ENCODE measurements at regions not wholly inside any gene's neighbourhood (a gene's known extent, or its start where the extent isn't known, plus 50 kb on each side); places are given as distances from the start of the nearest gene placed in this dataset.

DNA sequence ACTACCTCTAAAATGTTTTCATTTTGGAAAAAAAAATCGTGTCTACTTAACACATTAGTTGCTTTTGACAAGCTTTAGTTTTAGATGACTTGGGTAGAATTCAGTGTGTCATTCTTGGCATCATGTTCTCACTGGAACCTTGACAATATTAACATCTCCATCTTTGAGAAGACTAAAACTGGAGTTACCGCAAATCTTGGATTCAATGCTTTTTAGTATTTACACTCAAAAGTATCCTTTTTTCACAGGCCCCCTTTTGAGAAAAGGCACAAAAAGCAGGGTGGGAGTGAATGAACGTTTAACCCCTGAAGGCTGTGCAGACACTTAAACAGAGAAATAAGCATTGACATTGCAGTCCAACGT is 549.1 kb downstream of the CSNK1G3 start:
- DNase-seq = no peak

DNA sequence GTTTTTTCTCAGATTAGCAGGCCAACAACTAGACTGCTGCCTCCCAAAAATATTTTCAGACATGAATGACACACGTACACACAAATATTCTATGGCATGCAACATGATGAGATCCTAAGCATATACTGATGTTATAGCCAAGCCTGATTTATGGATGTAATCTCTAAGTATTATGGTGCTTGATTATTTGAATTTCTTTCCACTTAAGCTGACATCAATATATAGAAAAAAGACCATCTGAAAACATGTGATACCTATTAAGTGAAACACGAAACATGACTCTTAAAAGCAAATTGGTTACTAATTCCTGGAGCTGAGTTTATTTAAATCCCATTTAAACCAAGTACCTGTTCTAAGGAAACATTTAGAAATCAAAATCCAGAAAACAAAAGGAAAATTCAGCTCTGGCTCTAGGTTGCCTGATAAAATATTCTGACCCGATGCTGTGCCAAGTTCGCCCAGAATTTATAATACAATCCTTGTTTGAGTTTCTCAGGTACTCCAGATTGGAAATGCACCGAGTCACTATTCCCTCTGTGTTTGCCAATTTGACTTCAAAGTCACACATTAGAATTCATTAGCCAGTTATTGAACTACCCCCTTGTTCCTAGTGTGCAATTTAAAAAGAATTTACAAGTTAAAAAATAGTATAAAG is 548.6 kb downstream of the CSNK1G3 start:
- intact Hi-C loops (cut with DNase I) = no loop called here
- no peak for DNase-seq

More for the DNA sequence above, 549.1 kb downstream of the CSNK1G3 start:
- intact Hi-C loops (cut with DNase I) = no loop called here

- no peak for DNase-seq
- intact Hi-C loops (cut with DNase I) = no loop called here
Observed at GRCh38 chr5:124060011-124060410, 548.0 kb downstream of the CSNK1G3 start.

GRCh38 chr5:124059200-124059599 is 547.2 kb downstream of the CSNK1G3 start:
- intact Hi-C loops (cut with DNase I) = no loop called here
- no peak for DNase-seq

DNA sequence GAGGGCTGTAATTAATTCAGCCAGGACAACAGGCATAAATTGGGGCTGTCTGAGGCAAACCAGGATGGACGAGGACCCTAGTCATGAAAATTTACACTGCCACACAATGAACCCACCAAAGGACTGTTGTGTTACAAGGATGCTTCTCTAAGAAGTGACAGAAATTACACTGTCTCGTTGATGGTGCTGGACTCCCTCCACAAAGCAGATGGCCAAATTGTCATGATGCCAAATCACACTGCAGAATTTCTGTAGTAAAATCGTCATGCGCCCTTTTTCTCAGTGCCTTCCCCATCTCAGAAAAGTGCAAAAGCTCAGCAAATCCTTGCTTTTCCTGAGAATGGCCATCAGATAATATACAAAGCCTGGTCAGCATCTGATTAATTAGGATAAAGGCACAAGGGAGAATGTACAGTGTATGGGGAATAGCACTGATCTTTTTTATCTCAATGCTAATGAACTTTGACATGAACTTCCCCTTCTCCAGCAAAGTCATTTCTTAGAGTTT is 545.8 kb downstream of the CSNK1G3 start:
- intact Hi-C loops (cut with DNase I) = no loop called here
- DNase-seq = peak in 3 of 10 donors; percentile 14 to 30 (median 24)

DNA sequence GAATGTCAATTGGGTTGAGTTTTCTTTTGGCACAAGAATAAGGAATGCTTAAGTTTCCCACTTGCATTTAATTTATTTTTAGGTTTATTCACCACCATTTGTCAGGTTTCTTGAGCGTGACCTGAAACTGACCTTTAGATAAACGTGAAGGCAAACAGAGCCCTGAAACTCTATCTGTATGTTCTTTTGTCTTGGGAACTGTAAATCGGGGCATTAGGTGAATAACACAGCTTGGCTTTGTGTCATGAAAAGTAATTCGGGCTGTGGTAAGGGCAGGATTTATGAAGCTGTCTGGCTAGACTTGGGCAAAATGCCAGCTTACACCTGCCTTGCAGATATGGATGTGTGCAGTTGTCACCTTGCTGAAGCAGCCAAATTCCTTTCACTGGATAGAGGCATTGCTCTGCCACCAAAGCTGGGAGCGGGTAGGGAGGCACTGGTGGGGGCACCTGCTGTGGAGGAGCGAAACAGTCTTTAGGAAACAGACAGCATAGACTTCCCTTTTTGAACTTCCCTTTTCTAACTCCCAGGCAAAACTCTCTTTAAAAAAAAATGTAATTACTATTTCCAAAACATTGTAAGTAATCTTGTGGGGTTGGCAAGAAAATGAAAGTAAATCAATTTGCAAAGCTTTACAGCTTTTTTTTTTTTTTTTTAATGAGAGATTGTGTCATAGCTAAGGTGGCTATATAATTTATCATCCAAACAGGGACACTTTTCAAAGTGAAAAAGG is 545.2 kb downstream of the CSNK1G3 start:
- intact Hi-C loops (cut with DNase I) = no loop called here
- DNase-seq = peak in 5 of 10 donors; percentile 6 to 67 (median 16)

DNA sequence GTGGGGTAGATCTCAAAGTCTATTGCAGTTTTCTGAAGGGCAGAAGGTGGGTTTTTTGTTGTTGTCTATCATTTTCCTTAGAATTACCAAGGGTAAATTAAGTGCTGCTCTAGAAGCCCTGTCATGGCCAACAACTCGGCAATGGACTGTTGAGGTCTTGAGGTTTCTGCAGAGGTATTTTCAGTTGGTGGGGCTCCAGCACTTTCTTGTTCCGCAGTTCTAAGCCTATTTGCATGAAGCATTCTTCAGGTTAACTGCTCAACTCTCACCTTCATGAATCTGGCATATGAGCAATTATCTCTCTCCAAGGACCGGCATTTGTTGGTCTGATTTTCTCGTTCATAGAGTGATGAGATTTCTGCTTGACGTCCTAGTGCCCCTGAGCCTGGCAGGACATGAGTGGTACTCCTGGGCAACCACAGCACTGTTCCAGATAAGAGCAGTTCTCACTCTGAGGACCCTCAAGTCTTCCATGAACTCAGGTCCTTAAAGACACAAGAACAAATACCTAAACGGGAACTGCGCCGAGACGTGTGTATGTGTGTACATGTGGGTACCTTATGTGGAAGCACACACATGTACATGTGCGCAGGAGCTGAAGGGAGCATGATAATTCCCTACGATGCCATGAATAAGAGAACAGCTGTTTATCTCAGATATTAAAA is 544.5 kb downstream of the CSNK1G3 start:
- DNase-seq = no peak
- intact Hi-C loops (cut with DNase I) = no loop called here

- intact Hi-C loops (cut with DNase I) = no loop called here
- no peak for DNase-seq
Observed at GRCh38 chr5:124055751-124056150, 543.8 kb downstream of the CSNK1G3 start.

GRCh38 chr5:124054564-124054963 is 542.6 kb downstream of the CSNK1G3 start:
- no peak for DNase-seq
- intact Hi-C loops (cut with DNase I) = no loop called here

DNA sequence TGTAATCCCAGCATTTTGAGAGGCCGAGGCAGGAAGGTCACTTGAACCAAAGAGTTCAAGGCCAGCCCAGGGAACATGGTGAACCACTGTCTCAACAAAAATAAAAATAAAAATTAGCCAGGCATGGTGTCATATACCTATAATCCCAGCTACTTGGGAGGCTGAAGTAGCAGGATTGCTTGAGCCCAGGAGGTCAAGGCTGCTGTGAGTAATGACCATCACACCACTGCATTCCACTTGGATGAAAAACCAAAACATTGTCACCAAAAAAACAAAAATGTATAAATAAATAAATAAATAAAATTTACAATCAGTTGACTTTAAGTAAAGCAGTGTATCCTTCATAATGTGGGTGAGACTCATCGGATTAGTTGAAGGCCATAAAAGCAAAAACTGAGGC is 541.4 kb downstream of the CSNK1G3 start:
- DNase-seq = no peak
- intact Hi-C loops (cut with DNase I) = no loop called here

GRCh38 chr5:124052201-124052600 is 540.2 kb downstream of the CSNK1G3 start:
- intact Hi-C loops (cut with DNase I) = no loop called here

GRCh38 chr5:124050120-124050770 is 538.3 kb downstream of the CSNK1G3 start:
- intact Hi-C loops (cut with DNase I) = no loop called here
- no peak for DNase-seq

More at GRCh38 chr5:124052201-124052600, 540.2 kb downstream of the CSNK1G3 start:
- no peak for DNase-seq

GRCh38 chr5:124045412-124045811 is 533.4 kb downstream of the CSNK1G3 start:
- DNase-seq = no peak
- intact Hi-C loops (cut with DNase I) = no loop called here

DNA sequence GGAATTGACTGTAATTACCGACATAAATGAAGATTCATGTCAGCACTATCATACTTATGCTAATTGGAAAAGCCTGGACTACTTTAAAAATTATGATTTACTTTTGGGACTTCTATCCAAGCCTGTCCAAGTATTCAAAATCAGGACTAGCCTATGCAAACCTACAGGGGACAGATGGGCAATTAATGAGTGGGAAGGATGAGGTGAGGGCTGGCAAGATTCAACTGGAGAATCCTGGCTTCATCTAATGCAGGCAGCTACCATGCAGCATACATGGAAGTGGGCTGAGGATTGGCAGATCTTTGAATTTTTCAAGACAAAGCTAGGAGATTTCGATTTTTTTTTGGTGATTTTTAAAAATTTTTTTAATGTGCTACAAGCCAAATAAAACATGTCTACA is 532.6 kb downstream of the CSNK1G3 start:
- DNase-seq = no peak
- intact Hi-C loops (cut with DNase I) = no loop called here

- intact Hi-C loops (cut with DNase I) = no loop called here
Observed at GRCh38 chr5:124043456-124043855, 531.5 kb downstream of the CSNK1G3 start.

DNA sequence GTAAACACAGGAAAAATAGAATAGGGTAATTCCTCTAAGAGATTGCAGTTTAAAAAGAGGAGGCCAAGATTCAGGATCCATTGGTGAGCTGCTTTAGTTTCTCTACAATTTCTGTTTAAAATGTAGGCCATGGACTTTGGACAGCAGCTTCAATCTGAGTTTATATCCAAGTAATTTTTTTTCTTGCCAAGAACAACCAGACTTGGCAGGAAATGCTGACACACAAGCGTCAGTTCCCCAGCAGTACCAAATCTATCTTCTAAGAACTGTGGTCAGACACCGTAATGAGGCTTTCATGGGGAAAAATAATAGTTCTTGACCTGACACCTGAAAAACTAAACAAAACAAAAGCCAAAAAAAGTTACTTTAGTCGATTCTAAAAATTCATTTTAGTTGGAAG is 528.8 kb downstream of the CSNK1G3 start:
- DNase-seq = no peak
- intact Hi-C loops (cut with DNase I) = no loop called here

More at GRCh38 chr5:124043456-124043855, 531.5 kb downstream of the CSNK1G3 start:
- no peak for DNase-seq

DNA sequence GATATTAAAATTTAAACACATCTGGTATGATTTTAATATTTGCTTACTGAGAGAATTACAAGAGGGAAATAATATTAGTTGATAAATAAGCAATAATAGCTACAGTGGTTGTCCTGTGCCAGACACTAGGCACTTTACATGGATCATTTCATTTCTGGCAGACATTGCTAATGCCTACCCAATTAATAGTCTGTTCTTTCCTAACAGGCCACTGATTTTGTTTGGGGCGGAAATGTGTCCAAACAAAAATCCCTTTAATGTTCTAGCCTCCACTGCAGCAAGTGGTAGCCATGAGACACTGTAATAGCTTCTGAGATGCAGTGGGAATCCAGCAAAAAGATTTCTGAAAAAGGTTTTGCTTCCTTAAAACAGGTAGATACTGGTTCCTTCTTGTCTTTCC is 527.4 kb downstream of the CSNK1G3 start:
- intact Hi-C loops (cut with DNase I) = no loop called here
- DNase-seq = no peak

DNA sequence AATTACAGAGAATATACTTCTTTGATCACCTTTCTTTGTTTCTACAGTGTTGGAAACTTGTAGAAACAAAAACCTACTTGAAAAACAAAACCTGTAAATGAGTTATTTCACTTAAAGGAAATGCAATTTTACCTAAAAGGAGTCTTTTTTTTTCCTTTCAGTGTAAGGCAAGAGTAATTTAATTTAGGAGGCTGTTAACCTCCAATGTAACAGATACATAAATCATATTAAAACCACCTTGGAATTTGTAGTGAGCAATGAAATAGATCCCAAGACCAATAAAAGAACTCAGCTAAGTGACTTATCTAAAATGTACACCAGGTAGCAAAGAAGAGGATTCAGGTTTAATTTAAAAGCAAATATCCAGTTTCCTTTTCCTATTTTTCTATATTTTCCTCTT is 524.8 kb downstream of the CSNK1G3 start:
- DNase-seq = no peak
- intact Hi-C loops (cut with DNase I) = no loop called here

- no peak for DNase-seq
Observed at GRCh38 chr5:124034963-124035362, 523.0 kb downstream of the CSNK1G3 start.

GRCh38 chr5:124034083-124034700 is 522.2 kb downstream of the CSNK1G3 start:
- intact Hi-C loops (cut with DNase I) = no loop called here
- no peak for DNase-seq

More at GRCh38 chr5:124034963-124035362, 523.0 kb downstream of the CSNK1G3 start:
- intact Hi-C loops (cut with DNase I) = no loop called here
